ENCODE measurements at regions not wholly inside any gene's neighbourhood (a gene's known extent, or its start where the extent isn't known, plus 50 kb on each side); places are given as distances from the start of the nearest gene placed in this dataset.

DNA sequence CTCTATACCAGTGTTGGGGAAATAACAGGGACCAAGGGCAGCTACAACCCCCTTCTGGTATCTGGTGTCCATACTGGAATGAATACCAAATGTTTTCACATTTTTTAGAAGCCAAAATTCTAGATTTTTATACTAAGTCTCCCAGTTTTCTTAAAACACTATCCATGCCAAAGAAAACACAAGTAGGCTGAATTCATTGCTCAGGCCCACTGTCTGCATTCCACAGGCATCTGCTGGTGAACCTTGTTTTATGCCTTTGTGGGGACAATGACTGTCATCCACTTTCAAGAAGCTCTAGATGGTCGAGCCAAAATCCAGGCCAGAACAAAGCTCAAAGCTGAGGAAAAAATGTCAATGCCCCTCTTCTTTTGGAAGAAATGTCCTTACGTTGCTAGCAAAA lies 213.4 kb upstream of the RASGEF1B start:
- no peak for TF ChIP-seq ZNF384 (IDR thresholded peaks at IDR 0.05; ENCODE audit: borderline replicate concordance, low read depth, low read length)
- TF ChIP-seq ZNF274 (IDR thresholded peaks at IDR 0.05; ENCODE audit: insufficient read depth, insufficient read length) = no peak
- TF ChIP-seq ZBTB40 (IDR thresholded peaks at IDR 0.05; ENCODE audit: borderline replicate concordance) = no peak
- TF ChIP-seq POLR2A (IDR thresholded peaks at IDR 0.05; ENCODE audit: low read depth, low read length) = no peak
- no peak for TF ChIP-seq EGR1 (IDR thresholded peaks at IDR 0.05; ENCODE audit: borderline replicate concordance in 1 of 2, low read depth in 2 of 2, low read length in 2 of 2)
- no peak for TF ChIP-seq RFX5 (IDR thresholded peaks at IDR 0.05; ENCODE audit: low read depth, low read length)
- TF ChIP-seq NFYB (IDR thresholded peaks at IDR 0.05; ENCODE audit: insufficient read depth, low read depth, low read length) = no peak
- TF ChIP-seq JUND (IDR thresholded peaks at IDR 0.05; ENCODE audit: low read depth, low read length) = no peak
- TF ChIP-seq, protein P1, sequence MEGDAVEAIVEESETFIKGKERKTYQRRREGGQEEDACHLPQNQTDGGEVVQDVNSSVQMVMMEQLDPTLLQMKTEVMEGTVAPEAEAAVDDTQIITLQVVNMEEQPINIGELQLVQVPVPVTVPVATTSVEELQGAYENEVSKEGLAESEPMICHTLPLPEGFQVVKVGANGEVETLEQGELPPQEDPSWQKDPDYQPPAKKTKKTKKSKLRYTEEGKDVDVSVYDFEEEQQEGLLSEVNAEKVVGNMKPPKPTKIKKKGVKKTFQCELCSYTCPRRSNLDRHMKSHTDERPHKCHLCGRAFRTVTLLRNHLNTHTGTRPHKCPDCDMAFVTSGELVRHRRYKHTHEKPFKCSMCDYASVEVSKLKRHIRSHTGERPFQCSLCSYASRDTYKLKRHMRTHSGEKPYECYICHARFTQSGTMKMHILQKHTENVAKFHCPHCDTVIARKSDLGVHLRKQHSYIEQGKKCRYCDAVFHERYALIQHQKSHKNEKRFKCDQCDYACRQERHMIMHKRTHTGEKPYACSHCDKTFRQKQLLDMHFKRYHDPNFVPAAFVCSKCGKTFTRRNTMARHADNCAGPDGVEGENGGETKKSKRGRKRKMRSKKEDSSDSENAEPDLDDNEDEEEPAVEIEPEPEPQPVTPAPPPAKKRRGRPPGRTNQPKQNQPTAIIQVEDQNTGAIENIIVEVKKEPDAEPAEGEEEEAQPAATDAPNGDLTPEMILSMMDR (IDR thresholded peaks at IDR 0.05 in 2 of 3, conservative IDR thresholded peaks at IDR 0.05 in 1 of 3; ENCODE audit: control insufficient read depth in 2 of 3, extremely low read depth in 1 of 3, insufficient read depth in 1 of 3, low read depth in 3 of 3, low read length in 3 of 3) = no peak
- no peak for TF ChIP-seq CEBPB (IDR thresholded peaks at IDR 0.05; ENCODE audit: borderline replicate concordance in 1 of 2, low read depth in 2 of 2, low read length in 2 of 2)
- TF ChIP-seq E4F1 (IDR thresholded peaks at IDR 0.05; ENCODE audit: borderline replicate concordance, partially characterized antibody) = no peak
- TF ChIP-seq EZH2 (IDR thresholded peaks at IDR 0.05; ENCODE audit: borderline replicate concordance, control insufficient read depth, low read depth, low read length) = no peak
- no peak for TF ChIP-seq EP300 (IDR thresholded peaks at IDR 0.05; ENCODE audit: borderline replicate concordance in 1 of 2, control insufficient read depth in 1 of 2, low read depth in 2 of 2, low read length in 2 of 2)
- TF ChIP-seq STAT1 (conservative IDR thresholded peaks at IDR 0.05) = no peak

Measured in GM12878 (cell line).